ENCODE measurements at regions not wholly inside any gene's neighbourhood (a gene's known extent, or its start where the extent isn't known, plus 50 kb on each side); places are given as distances from the start of the nearest gene placed in this dataset.
"Not testable (repeated sequence)": the region's sequence is repeated elsewhere in the genome, so short reads cannot be mapped to it uniquely, and the experiment has no call there.

DNA sequence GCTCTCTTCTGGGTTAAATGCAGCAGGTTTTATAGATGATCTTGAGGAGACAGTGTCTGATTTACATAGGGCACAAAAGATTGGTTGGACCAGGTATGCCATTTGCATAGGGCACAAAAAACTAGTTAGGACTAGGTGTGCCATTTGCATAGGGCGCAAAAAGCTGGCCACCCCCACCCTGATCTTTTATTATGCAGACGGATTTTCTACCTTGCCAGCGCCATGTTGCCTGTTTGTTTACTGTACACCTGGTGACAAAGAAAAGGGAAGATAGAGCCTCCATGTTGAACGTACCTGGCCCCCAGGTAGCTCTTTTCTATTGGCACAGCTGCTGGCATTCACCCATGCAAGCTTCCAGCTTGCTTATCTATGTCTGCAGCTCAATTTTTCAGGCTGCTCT, 790.4 kb downstream of the TTLL7 start:
- H3K27me3 ChIP-seq; H3K4me3 ChIP-seq; H3K36me3 ChIP-seq; DNase-seq (ENCODE audit: low read depth in 1 of 2, low spot score in 1 of 2); H3K4me1 ChIP-seq (ENCODE audit: low read depth); H3K9me3 ChIP-seq (ENCODE audit: low read depth); H3K27ac ChIP-seq: not testable (repeated sequence)

GRCh38 chr1:83194610-83195009, 804.3 kb downstream of the TTLL7 start:
- not testable (repeated sequence) for H3K27ac ChIP-seq; H3K27me3 ChIP-seq; H3K4me1 ChIP-seq (ENCODE audit: low read depth); DNase-seq (ENCODE audit: low read depth in 1 of 2, low spot score in 1 of 2); H3K4me3 ChIP-seq; H3K36me3 ChIP-seq; H3K9me3 ChIP-seq (ENCODE audit: low read depth)

DNA sequence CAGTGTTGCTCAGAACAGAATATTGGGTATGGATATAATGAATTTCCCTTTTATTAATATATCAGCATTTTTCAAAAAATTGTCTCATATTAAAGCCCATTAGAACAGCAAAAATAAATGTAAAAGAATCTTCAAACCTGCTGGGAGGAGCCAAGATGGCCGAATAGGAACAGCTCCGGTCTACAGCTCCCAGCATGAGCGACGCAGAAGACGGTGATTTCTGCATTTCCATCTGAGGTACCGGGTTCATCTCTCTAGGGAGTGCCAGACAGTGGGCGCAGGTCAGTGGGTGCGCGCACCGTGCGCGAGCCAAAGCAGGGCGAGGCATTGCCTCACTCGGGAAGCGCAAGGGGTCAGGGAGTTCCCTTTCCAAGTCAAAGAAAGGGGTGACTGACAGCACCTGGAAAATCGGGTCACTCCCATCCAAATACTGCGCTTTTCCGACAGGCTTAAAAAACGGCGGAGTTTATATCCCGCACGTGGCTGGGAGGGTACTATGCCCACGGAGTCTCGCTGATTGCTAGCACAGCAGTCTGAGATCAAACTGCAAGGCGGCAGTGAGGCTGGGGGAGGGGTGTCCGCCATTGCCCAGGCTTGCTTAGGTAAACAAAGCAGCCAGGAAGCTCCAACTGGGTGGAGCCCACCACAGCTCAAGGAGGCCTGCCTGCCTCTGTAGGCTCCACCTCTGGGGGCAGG, 816.8 kb downstream of the TTLL7 start:
- not testable (repeated sequence) for DNase-seq (ENCODE audit: low read depth in 1 of 2, low spot score in 1 of 2); H3K9me3 ChIP-seq (ENCODE audit: low read depth); H3K4me1 ChIP-seq (ENCODE audit: low read depth); H3K27me3 ChIP-seq; H3K36me3 ChIP-seq
- Histone ChIP-seq H3K27ac (peak overlapping the region; percentile 68), H3K4me3 (peak overlapping the region; percentile 42)

DNA sequence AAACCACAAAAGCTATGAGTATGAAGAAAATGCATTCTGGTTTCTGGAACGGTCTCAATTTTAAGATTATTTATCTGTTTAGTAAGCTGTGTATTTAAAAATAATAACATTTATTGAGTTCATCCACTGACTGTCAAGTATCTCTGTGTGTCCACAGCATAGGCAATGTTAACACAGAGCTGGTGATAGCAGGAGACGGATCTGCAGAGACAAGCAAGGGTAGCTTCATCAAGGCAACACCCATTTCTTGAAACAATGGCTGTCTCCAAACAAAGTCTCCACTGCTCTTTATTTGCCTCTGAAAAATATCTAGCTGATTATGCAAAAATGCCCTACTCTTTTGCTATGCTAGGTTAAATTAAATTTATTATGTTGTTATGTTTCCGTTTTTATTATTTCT, 818.3 kb downstream of the TTLL7 start:
- not testable (repeated sequence) for DNase-seq (ENCODE audit: low read depth in 1 of 2, low spot score in 1 of 2); H3K4me3 ChIP-seq; H3K36me3 ChIP-seq; H3K9me3 ChIP-seq (ENCODE audit: low read depth); H3K27me3 ChIP-seq; H3K27ac ChIP-seq; H3K4me1 ChIP-seq (ENCODE audit: low read depth)

- H3K4me3 ChIP-seq; H3K27ac ChIP-seq; H3K4me1 ChIP-seq (ENCODE audit: low read depth); H3K9me3 ChIP-seq (ENCODE audit: low read depth); H3K36me3 ChIP-seq; H3K27me3 ChIP-seq; DNase-seq (ENCODE audit: low read depth in 1 of 2, low spot score in 1 of 2): not testable (repeated sequence)
Measured at GRCh38 chr1:83167634-83168033, 831.3 kb downstream of the TTLL7 start.

DNA sequence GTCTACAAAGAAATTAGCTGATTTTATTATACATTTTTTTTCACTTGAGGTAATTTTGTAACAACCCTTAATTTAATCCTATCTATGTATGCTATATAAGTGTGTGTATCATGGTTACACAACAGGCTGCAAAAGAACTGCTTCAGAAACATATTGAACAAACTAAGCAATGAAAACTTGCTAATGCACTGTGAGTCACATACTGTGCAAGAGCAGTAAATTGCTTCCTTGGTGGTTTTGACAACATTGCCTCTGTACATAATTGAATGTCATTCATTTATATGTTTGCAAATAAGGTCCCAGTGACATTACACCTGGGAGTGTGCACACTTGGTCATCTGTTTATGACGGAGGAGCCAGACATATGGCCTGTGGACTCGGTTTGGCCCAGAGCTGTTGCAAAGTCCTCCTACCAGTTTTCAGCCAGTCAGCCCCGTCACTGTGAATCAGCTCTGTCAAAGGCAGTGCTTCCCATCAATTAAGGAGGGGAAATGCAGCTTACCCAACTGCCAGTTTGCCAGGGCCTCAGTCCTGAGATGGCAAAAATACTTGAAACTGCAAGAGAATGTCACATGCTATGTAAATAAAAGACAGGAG, 835.0 kb downstream of the TTLL7 start:
- H3K36me3 ChIP-seq; H3K27me3 ChIP-seq; H3K4me3 ChIP-seq; H3K9me3 ChIP-seq (ENCODE audit: low read depth); DNase-seq (ENCODE audit: low read depth in 1 of 2, low spot score in 1 of 2); H3K27ac ChIP-seq; H3K4me1 ChIP-seq (ENCODE audit: low read depth): not testable (repeated sequence)

GRCh38 chr1:83158924-83159323, 840.0 kb downstream of the TTLL7 start:
- H3K27me3 ChIP-seq; DNase-seq (ENCODE audit: low read depth in 1 of 2, low spot score in 1 of 2); H3K4me1 ChIP-seq (ENCODE audit: low read depth); H3K36me3 ChIP-seq; H3K27ac ChIP-seq; H3K9me3 ChIP-seq (ENCODE audit: low read depth); H3K4me3 ChIP-seq: not testable (repeated sequence)

DNA sequence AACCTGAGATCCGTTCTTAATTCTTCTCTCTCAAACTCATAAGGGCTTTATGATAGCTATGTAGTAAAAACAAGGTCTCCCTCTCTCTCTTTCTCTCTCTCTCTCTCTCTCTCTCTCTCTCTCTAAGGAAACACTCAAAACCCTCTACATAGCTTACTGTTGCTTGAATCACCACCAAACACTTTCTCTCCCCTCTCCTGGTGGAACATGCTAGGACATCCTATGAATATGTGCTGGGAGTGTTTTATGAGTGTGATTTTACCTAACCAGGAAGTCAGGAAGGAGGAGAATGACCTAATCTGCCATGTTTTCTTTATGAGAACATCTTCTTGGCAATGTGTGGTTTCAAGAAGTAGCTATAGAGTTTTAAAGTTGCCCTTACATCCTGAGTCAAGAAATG, 844.6 kb downstream of the TTLL7 start:
- H3K4me1 ChIP-seq (ENCODE audit: low read depth); H3K4me3 ChIP-seq; H3K27me3 ChIP-seq; DNase-seq (ENCODE audit: low read depth in 1 of 2, low spot score in 1 of 2); H3K27ac ChIP-seq; H3K36me3 ChIP-seq; H3K9me3 ChIP-seq (ENCODE audit: low read depth): not testable (repeated sequence)

GRCh38 chr1:83151167-83151898, 847.6 kb downstream of the TTLL7 start:
- DNase-seq (ENCODE audit: low read depth in 1 of 2, low spot score in 1 of 2): peak; percentile 14 to 77
- not testable (repeated sequence) for H3K36me3 ChIP-seq; H3K9me3 ChIP-seq (ENCODE audit: low read depth); H3K27me3 ChIP-seq; H3K4me3 ChIP-seq; H3K27ac ChIP-seq; H3K4me1 ChIP-seq (ENCODE audit: low read depth)

GRCh38 chr1:83150479-83150878, 848.5 kb downstream of the TTLL7 start:
- H3K36me3 ChIP-seq; H3K4me1 ChIP-seq (ENCODE audit: low read depth); H3K4me3 ChIP-seq; H3K9me3 ChIP-seq (ENCODE audit: low read depth); H3K27ac ChIP-seq; H3K27me3 ChIP-seq: not testable (repeated sequence)
- peak in 1 of 2 donors; percentile 3 for DNase-seq (ENCODE audit: low read depth in 1 of 2, low spot score in 1 of 2)

- DNase-seq (ENCODE audit: low read depth in 1 of 2, low spot score in 1 of 2); H3K9me3 ChIP-seq (ENCODE audit: low read depth); H3K4me1 ChIP-seq (ENCODE audit: low read depth); H3K4me3 ChIP-seq; H3K36me3 ChIP-seq; H3K27me3 ChIP-seq; H3K27ac ChIP-seq: not testable (repeated sequence)
Measured at GRCh38 chr1:83145820-83146219, 853.1 kb downstream of the TTLL7 start.

DNA sequence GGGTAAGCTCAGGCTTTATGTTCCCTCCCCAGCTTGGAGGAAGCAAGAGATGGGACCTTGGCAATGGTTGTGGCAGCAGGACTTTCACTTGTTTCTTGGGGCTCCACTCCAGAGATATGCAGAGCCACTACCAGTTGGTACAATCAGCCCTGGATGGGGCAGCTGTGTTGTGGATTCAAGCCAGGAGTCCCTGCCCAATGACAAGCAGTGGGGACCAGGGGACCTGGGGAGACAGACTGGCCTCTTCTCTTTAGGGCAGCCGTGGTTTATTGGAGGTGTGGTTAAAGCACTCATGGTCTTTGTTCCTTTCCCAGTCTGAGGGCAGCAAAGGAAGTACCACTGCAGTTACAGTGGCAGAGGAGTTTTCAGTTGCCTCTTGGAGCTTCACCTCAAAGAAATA, 856.1 kb downstream of the TTLL7 start:
- H3K27ac ChIP-seq; H3K4me1 ChIP-seq (ENCODE audit: low read depth); DNase-seq (ENCODE audit: low read depth in 1 of 2, low spot score in 1 of 2); H3K27me3 ChIP-seq; H3K36me3 ChIP-seq; H3K4me3 ChIP-seq; H3K9me3 ChIP-seq (ENCODE audit: low read depth): not testable (repeated sequence)

GRCh38 chr1:83135524-83136157, 863.3 kb downstream of the TTLL7 start:
- not testable (repeated sequence) for H3K36me3 ChIP-seq; H3K4me1 ChIP-seq (ENCODE audit: low read depth); H3K27me3 ChIP-seq; H3K27ac ChIP-seq; H3K4me3 ChIP-seq; H3K9me3 ChIP-seq (ENCODE audit: low read depth); DNase-seq (ENCODE audit: low read depth in 1 of 2, low spot score in 1 of 2)
